ENCODE measurements at regions not wholly inside any gene's neighbourhood (a gene's known extent, or its start where the extent isn't known, plus 50 kb on each side); places are given as distances from the start of the nearest gene placed in this dataset.
A peak's percentile ranks its signal among the peaks of the same experiment; 100 is the strongest.

DNA sequence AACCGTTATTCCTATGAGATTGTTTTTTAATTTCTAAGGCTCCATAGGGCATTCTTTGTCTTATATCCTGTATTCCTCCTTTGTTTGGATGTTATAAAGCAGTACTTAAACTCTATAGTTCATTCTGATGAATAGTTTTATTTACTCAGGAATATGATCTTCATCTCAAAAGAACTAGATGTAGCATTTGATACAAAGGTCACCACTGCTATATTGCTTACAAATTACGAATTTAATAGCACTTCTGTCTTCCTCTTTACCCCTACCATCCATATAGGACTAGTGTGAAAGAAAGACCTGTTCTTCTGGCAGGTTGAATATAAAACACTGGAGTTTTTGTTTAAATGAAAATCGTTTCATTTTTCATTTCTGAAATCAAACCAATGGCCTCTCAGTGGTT is 468.1 kb upstream of the CXADR start:
- DNase-seq (ENCODE audit: low spot score in 2 of 2): no peak
- TF ChIP-seq EP300 (IDR thresholded peaks at IDR 0.05) (no peak), POLR2A (IDR thresholded peaks at IDR 0.05) (no peak)
- TF ChIP-seq, protein P1, sequence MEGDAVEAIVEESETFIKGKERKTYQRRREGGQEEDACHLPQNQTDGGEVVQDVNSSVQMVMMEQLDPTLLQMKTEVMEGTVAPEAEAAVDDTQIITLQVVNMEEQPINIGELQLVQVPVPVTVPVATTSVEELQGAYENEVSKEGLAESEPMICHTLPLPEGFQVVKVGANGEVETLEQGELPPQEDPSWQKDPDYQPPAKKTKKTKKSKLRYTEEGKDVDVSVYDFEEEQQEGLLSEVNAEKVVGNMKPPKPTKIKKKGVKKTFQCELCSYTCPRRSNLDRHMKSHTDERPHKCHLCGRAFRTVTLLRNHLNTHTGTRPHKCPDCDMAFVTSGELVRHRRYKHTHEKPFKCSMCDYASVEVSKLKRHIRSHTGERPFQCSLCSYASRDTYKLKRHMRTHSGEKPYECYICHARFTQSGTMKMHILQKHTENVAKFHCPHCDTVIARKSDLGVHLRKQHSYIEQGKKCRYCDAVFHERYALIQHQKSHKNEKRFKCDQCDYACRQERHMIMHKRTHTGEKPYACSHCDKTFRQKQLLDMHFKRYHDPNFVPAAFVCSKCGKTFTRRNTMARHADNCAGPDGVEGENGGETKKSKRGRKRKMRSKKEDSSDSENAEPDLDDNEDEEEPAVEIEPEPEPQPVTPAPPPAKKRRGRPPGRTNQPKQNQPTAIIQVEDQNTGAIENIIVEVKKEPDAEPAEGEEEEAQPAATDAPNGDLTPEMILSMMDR (IDR thresholded peaks at IDR 0.05): no peak
- Histone ChIP-seq H3K27ac (no peak overlapping the region), H3K4me3 (no peak overlapping the region), H3K36me3 (no peaks in the 10 kb centered on the region), H3K9me3 (peaks cover 0 to 13% (median 0%) of the 10 kb centered on the region in 4 donors), H3K4me1 (peaks cover 0 to 7% (median 0%) of the 10 kb centered on the region in 4 donors), H3K27me3 (no peaks in the 10 kb centered on the region)
- WGBS, 2 donors: 33 to 39% methylated on average over 3 of the region's 3 CpGs

DNA sequence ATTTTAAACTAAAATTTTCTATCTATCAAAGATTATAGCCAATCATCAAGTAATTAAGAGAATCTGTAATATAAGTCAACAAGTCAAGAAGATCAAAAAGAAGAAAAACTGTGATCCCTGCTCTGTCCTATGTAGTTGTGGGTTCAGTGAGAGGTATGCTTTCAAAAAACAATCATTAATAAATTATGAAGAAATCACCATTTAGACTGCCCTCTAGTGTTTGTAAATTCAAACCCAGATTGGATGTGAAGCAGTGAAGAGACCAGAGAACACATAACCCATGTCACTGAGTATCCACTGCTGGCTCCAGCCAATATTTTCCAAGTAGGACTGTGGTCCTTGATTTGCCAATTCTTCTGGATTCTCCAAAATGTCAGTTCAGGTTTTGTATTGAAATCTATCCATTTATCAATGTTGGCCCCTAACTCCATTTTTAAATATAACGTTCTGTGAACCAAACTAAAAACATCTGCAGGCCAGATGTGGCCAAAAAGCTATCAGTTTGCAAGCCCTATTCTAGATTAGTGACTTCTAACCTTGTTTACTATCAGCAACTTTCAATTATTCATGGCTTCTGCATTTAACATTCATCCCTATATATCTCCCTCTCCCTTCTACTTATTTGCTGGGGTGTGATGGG is 467.5 kb upstream of the CXADR start:
- no peak overlapping the region for H3K4me3 ChIP-seq

DNA sequence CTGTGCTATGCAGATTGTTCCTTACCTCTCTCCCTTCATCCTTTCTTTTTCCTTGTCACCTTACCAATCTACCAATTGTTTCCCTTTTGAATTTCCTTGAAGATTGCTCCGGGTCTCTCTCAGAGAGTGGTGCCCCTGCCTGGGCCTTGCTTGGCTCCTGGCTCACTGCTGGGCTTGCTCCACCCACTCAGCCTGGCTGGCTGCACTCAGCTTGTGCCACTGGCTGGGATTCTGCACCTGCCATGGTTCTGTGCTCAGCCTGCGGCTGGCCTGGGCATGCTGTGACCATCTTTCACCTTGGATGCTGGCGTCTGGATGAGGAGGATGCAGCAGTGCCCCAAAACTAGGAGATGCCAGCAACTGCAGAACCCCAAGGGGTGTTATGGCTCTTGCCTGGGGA is 463.9 kb upstream of the CXADR start:
- Histone ChIP-seq H3K27me3 (no peaks in the 10 kb centered on the region), H3K4me3 (no peak overlapping the region), H3K27ac (peak overlapping the region in 2 of 4 donors; percentile 70 to 79), H3K4me1 (peaks cover 0 to 28% (median 5%) of the 10 kb centered on the region in 4 donors), H3K9me3 (peaks cover 0 to 13% (median 0%) of the 10 kb centered on the region in 4 donors), H3K36me3 (no peaks in the 10 kb centered on the region)
- 62 to 68% methylated on average over 3 of the region's 3 CpGs for WGBS, 2 donors
- no peak for DNase-seq (ENCODE audit: low spot score in 2 of 2)
- TF ChIP-seq, protein P1 (IDR thresholded peaks at IDR 0.05): no peak
- TF ChIP-seq EP300 (IDR thresholded peaks at IDR 0.05) (no peak), POLR2A (IDR thresholded peaks at IDR 0.05) (no peak)

More for the DNA sequence above, 467.5 kb upstream of the CXADR start:
- no peak for DNase-seq (ENCODE audit: low spot score in 2 of 2)
- H3K27ac ChIP-seq: no peak overlapping the region
- H3K9me3 ChIP-seq: peaks cover 0 to 13% (median 0%) of the 10 kb centered on the region in 4 donors
- H3K36me3 ChIP-seq: no peaks in the 10 kb centered on the region
- no peaks in the 10 kb centered on the region for H3K27me3 ChIP-seq
- WGBS, 2 donors: 0 to 32% methylated on average over 1 of the region's 1 CpG
- peaks cover 0 to 11% (median 0%) of the 10 kb centered on the region in 4 donors for H3K4me1 ChIP-seq
- TF ChIP-seq, protein P1 (IDR thresholded peaks at IDR 0.05): peak in 4 of 5 experiments; percentile 23 to 39 (median 30)
- TF ChIP-seq POLR2A (IDR thresholded peaks at IDR 0.05): no peak

DNA sequence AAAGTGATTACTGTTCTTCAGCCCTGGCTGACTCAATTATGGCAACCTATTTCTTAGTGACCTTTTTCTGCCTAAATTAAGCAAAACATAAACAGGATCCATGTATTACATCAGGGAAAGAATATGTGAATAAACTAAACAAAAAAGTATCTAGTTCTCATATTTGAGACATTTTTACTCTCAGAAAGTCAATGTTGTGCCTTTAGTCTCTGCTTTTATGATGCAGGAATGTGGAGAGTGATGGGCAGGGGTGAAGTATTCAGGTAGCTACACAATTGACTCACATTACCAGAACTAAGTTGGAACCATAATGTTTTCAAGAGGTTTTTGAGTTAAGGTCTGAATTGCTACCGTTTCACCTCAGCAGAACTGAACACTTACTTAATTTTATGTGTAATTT is 462.7 kb upstream of the CXADR start:
- H3K27ac ChIP-seq: peak overlapping the region in 3 of 4 donors; percentile 58 to 79 (median 70)
- peaks cover 0 to 28% (median 5%) of the 10 kb centered on the region in 4 donors for H3K4me1 ChIP-seq
- TF ChIP-seq POLR2A (IDR thresholded peaks at IDR 0.05) (no peak), EP300 (IDR thresholded peaks at IDR 0.05) (no peak)
- TF ChIP-seq, protein P1 (IDR thresholded peaks at IDR 0.05): no peak
- no peak overlapping the region for H3K4me3 ChIP-seq
- WGBS, 2 donors: 36 to 41% methylated on average over 1 of the region's 1 CpG
- DNase-seq (ENCODE audit: low spot score in 2 of 2): no peak
- H3K27me3 ChIP-seq: no peaks in the 10 kb centered on the region
- H3K36me3 ChIP-seq: no peaks in the 10 kb centered on the region
- H3K9me3 ChIP-seq: peaks cover 0 to 13% (median 0%) of the 10 kb centered on the region in 4 donors

DNA sequence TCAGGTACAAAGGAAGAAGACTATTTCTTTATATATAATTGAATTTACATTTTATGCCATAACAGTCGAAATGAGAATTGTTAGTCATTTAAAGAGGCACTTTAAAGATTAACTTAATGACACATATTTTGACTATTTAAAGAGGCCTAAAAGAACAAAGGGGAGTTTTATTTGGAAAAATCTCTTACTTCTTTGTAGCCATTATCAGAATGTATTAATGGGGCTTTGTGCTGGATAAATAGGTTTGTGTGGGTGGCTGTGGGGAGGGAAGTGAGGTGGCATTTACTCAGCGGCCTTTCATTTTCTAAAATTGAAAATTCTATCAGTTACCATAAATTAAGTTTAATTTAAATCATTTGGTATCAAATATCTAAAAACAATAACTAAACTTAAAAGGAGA is 462.2 kb upstream of the CXADR start:
- Histone ChIP-seq H3K4me3 (no peak overlapping the region), H3K27ac (peak overlapping the region in 3 of 4 donors; percentile 58 to 79 (median 70)), H3K4me1 (peaks cover 0 to 28% (median 5%) of the 10 kb centered on the region in 4 donors), H3K27me3 (no peaks in the 10 kb centered on the region), H3K9me3 (peaks cover 0 to 13% (median 0%) of the 10 kb centered on the region in 4 donors), H3K36me3 (no peaks in the 10 kb centered on the region)
- WGBS, 2 donors: 43 to 52% methylated on average over 2 of the region's 2 CpGs
- no peak for DNase-seq (ENCODE audit: low spot score in 2 of 2)
- no peak for TF ChIP-seq POLR2A (IDR thresholded peaks at IDR 0.05)
- no peak for TF ChIP-seq EP300 (IDR thresholded peaks at IDR 0.05)
- TF ChIP-seq, protein P1 (IDR thresholded peaks at IDR 0.05): no peak
